ENCODE measurements at regions not wholly inside any gene's neighbourhood (a gene's known extent, or its start where the extent isn't known, plus 50 kb on each side); places are given as distances from the start of the nearest gene placed in this dataset.

DNA sequence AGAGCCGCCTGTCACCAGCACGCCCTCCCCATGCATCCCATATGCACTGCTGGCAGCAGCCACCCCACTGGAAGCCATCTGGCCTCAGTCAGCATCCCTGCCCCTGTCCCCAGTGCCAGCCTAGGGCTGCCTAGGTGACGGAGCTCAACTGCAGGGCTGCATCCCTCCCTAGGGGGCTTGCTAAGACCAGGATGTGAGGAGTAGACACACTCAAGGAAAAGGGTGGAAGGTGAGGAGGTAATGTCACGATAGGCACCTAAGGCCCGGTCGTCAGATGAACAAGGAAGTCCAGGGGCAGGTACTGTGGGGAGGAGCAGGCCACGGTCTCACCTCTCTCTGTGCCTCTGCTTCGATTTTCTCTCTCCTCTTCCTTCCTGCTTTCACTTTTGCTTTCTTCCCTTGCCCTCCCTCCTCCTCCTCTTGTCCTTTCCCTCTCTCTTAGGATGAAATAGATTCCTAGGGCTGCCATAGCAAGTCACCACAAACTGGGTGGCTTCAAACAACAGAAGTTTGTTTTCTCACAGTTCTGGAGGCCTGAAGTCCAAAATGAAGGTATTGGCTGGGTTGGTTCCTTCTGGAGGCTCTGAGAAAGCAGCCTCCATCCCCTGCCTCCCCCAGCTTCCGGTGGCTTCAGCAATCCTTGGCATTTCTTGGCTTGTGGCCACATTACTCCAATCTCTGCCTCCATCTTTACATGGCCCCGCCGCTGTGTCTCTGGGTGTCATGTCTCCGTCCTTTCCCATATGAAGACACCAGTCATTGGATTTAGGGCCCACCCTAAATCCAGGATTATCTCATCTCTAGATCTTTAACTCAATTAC lies 298.3 kb downstream of the SHQ1 start:
- Histone ChIP-seq H3K4me1 (no peaks in the 10 kb centered on the region), H3K27me3 (ENCODE audit: low read depth) (no peaks in the 10 kb centered on the region), H3K4me3 (no peak overlapping the region), H3K9me3 (no peaks in the 10 kb centered on the region), H3K36me3 (replicated peaks) (no peaks in the 10 kb centered on the region)
- no peak for DNase-seq (ENCODE audit: low spot score in 2 of 2)
- in situ Hi-C loops (cut with MboI; ENCODE audit: low sequenced_read_pairs), result no loop called here

- in situ Hi-C loops (cut with MboI; ENCODE audit: low sequenced_read_pairs), result no loop called here
- Histone ChIP-seq H3K27me3 (ENCODE audit: low read depth) (no peaks in the 10 kb centered on the region), H3K36me3 (replicated peaks) (no peaks in the 10 kb centered on the region), H3K4me1 (no peaks in the 10 kb centered on the region), H3K9me3 (no peaks in the 10 kb centered on the region), H3K4me3 (no peak overlapping the region)
- no peak for DNase-seq (ENCODE audit: low spot score in 2 of 2)
These were observed 299.3 kb downstream of the SHQ1 start for GRCh38 chr3:72548981-72549380.

GRCh38 chr3:72548461-72548860 lies 299.8 kb downstream of the SHQ1 start:
- Histone ChIP-seq H3K4me3 (no peak overlapping the region), H3K4me1 (no peaks in the 10 kb centered on the region), H3K9me3 (no peaks in the 10 kb centered on the region), H3K27me3 (ENCODE audit: low read depth) (no peaks in the 10 kb centered on the region), H3K36me3 (replicated peaks) (no peaks in the 10 kb centered on the region)
- in situ Hi-C loops (cut with MboI; ENCODE audit: low sequenced_read_pairs), result no loop called here
- no peak for DNase-seq (ENCODE audit: low spot score in 2 of 2)

DNA sequence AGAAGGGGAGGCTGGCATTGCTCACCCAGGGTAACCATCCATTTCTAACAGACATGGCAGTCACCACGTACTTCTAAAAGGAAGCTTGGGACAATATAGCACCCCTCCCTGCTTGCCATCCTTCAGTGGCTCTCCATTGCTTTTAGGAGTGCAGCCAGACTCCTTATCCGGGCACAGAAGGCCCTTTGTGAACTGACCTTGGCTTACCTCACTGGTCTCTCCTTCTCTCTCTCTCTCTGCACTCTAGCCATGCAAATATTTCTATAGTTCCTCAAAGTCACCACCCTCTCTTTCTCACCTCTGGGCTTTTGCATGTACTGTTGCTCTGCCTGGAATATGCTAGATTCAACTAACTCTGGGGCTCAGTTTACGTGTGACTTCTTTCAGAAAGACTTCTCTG lies 301.1 kb downstream of the SHQ1 start:
- H3K27me3 ChIP-seq (ENCODE audit: low read depth), result no peaks in the 10 kb centered on the region
- no peaks in the 10 kb centered on the region for H3K4me1 ChIP-seq
- no peak for DNase-seq (ENCODE audit: low spot score in 2 of 2)
- H3K4me3 ChIP-seq, result no peak overlapping the region
- no peaks in the 10 kb centered on the region for H3K36me3 ChIP-seq (replicated peaks)
- H3K9me3 ChIP-seq, result no peaks in the 10 kb centered on the region
- in situ Hi-C loops (cut with MboI; ENCODE audit: low sequenced_read_pairs), result no loop called here

DNA sequence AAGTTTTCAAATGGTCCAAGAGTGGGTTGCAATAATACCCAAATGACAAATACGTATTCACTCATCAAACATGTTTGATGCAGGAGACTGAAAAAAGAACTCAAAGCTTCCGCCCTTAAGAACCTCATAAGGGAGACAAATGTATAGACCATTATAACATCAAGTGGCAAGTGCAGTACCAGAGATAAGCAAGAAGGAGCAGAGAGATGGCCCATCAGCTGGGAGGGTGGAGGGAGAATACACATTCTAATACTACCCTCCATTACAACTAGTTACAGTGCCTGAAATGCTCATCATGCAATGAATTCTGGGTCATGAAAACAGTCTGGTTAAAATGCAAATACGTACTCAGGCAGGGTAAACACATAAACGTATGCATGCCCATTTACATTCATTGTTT lies 304.0 kb downstream of the SHQ1 start:
- Histone ChIP-seq H3K9me3 (no peaks in the 10 kb centered on the region), H3K4me1 (no peaks in the 10 kb centered on the region), H3K4me3 (no peak overlapping the region), H3K36me3 (replicated peaks) (no peaks in the 10 kb centered on the region), H3K27me3 (ENCODE audit: low read depth) (no peaks in the 10 kb centered on the region)
- no peak for DNase-seq (ENCODE audit: low spot score in 2 of 2)
- in situ Hi-C loops (cut with MboI; ENCODE audit: low sequenced_read_pairs), result no loop called here

- DNase-seq (ENCODE audit: low spot score in 2 of 2), result no peak
- in situ Hi-C loops (cut with MboI; ENCODE audit: low sequenced_read_pairs), result no loop called here
These were observed 305.0 kb downstream of the SHQ1 start for GRCh38 chr3:72543246-72543645.

DNA sequence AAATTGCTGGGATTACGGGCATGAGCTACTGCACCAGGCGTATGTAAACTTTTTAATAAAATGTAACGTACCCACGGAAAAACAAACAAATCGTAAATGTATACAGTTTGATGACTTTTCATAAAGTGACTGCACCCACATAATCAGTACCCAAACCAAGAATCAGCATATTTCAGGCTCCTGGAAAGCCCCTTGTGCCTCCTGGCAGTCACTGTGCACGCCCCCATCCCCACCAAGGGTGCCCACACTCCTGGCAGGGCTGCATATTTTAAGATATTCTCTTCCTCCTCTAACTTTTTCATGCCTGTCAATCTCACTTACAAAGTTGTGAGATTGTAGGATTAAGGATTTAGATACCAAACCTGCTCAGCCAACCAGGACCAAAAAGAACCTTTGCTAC lies 305.5 kb downstream of the SHQ1 start:
- Histone ChIP-seq H3K9me3 (no peaks in the 10 kb centered on the region), H3K36me3 (replicated peaks) (no peaks in the 10 kb centered on the region), H3K4me3 (no peak overlapping the region), H3K27me3 (ENCODE audit: low read depth) (no peaks in the 10 kb centered on the region), H3K4me1 (no peaks in the 10 kb centered on the region)
- in situ Hi-C loops (cut with MboI; ENCODE audit: low sequenced_read_pairs), result no loop called here
- no peak for DNase-seq (ENCODE audit: low spot score in 2 of 2)

More at GRCh38 chr3:72543246-72543645, 305.0 kb downstream of the SHQ1 start:
- no peaks in the 10 kb centered on the region for H3K27me3 ChIP-seq (ENCODE audit: low read depth)
- H3K36me3 ChIP-seq (replicated peaks), result no peaks in the 10 kb centered on the region
- H3K4me3 ChIP-seq, result no peak overlapping the region
- H3K9me3 ChIP-seq, result no peaks in the 10 kb centered on the region
- no peaks in the 10 kb centered on the region for H3K4me1 ChIP-seq

DNA sequence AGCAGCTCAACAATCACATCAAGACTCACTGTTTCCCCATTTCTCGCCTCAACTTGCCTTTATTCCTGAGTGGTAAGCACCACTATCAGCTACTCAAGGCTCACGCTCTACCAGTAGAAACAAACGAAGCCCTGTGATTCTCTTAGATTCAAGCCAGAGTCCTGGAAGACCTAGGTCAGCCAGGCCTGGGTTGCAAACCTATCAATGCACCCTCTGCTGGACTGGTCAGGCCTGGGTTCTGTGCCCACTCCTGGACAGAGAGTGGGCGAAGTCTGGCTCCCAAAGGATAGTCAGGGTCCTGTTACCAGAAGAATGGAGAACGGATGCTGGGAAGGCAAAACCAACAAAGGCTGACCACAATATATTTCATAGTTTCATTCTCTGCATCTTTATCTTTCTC lies 308.4 kb downstream of the SHQ1 start:
- Histone ChIP-seq H3K9me3 (no peaks in the 10 kb centered on the region), H3K4me1 (no peaks in the 10 kb centered on the region), H3K27me3 (ENCODE audit: low read depth) (no peaks in the 10 kb centered on the region), H3K4me3 (no peak overlapping the region), H3K36me3 (replicated peaks) (no peaks in the 10 kb centered on the region)
- in situ Hi-C loops (cut with MboI; ENCODE audit: low sequenced_read_pairs), result no loop called here
- no peak for DNase-seq (ENCODE audit: low spot score in 2 of 2)

DNA sequence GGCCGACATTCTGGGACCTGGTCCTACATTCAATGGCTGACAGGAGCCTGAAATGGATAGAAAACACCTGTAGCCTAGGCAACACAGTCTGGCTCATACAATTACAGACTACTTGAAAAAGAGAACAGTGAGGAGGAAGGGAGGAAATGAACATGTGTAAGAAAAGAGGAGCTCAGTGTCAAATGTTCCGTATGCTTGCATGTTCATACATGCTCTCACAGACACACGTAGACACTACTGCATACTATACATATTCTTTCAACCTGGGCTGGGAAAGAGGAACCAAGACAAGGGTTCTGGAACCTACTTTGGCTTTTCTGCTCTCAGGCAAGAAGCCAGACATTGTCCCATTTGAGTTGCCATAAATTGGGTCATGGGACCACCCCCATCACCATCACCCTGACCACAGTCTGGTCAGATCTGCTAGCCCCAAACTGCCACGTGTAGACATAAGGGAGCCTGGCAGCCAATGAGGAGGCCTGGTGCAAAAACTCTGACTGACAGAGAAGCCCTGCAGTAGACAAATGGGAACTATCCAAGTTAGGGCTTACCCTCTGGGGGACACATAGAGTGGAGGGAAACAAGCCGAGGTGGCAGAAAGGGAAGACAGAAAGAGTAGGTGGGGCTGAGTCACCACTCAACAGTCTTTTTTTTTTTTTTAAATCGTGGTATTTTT lies 310.0 kb downstream of the SHQ1 start:
- Histone ChIP-seq H3K36me3 (replicated peaks) (no peaks in the 10 kb centered on the region), H3K4me1 (no peaks in the 10 kb centered on the region), H3K27me3 (ENCODE audit: low read depth) (no peaks in the 10 kb centered on the region), H3K9me3 (no peaks in the 10 kb centered on the region), H3K4me3 (no peak overlapping the region)
- in situ Hi-C loops (cut with MboI; ENCODE audit: low sequenced_read_pairs), result no loop called here
- DNase-seq (ENCODE audit: low spot score in 2 of 2), result no peak

DNA sequence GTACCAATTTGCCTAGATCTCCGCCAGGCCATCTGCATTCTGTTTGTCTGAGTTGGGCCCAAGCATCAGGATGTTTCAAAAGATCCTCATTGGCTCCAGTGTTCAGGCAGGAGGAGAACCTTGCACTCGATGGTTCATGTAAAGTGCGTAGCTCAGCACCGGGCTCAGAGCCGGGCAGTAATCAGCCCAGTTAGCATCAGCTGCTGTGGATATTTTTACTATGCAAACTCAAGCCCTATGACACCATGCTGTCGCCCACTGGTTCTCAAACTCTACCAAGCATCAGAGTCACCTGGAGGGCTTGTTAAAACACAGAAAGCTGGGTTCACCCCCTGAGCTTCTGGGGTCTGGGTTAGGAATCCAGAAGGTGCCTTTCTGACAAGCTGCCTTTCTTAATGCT lies 310.8 kb downstream of the SHQ1 start:
- no peaks in the 10 kb centered on the region for H3K4me1 ChIP-seq
- in situ Hi-C loops (cut with MboI; ENCODE audit: low sequenced_read_pairs), result no loop called here
- no peaks in the 10 kb centered on the region for H3K27me3 ChIP-seq (ENCODE audit: low read depth)
- H3K9me3 ChIP-seq, result no peaks in the 10 kb centered on the region
- H3K4me3 ChIP-seq, result no peak overlapping the region
- no peaks in the 10 kb centered on the region for H3K36me3 ChIP-seq (replicated peaks)
- DNase-seq (ENCODE audit: low spot score in 2 of 2), result no peak

- H3K36me3 ChIP-seq (replicated peaks), result no peaks in the 10 kb centered on the region
- no peaks in the 10 kb centered on the region for H3K27me3 ChIP-seq (ENCODE audit: low read depth)
- in situ Hi-C loops (cut with MboI; ENCODE audit: low sequenced_read_pairs), result no loop called here
- no peak for DNase-seq (ENCODE audit: low spot score in 2 of 2)
- H3K4me1 ChIP-seq, result no peaks in the 10 kb centered on the region
- H3K4me3 ChIP-seq, result no peak overlapping the region
- H3K9me3 ChIP-seq, result no peaks in the 10 kb centered on the region
These were observed 311.4 kb downstream of the SHQ1 start for GRCh38 chr3:72536878-72537267.

DNA sequence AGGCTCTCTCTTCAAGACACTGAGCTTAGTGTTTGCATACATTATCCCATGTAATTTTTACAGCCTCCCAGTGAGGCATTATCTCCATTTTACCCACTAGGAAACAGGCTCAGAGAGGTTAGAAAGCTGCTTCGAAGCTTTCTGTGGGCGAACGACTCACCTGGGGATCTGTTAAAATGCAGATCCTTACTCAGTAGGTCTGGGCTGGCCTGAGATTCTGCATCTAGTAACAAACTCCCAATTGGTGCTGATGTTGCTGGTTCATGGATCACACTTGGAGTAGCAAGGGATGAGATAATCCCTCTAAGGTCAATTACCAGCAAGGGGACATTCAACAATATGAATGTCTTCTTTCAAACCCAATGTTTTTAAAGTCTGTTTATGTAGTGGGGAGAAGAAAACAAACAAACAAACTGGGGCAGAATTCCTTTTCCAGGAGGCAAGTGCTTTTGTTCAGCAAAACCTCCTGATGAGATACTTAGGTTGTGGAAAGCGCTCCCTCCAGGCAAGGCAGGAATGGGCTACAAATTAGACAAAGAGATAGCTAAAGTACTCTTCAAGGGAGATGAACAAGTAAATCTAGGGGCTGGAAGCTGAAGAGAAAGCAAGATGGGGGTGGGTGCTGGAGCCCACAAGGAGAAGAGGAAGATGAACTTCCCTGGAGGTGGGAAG lies 311.9 kb downstream of the SHQ1 start:
- no peaks in the 10 kb centered on the region for H3K4me1 ChIP-seq
- H3K4me3 ChIP-seq, result no peak overlapping the region
- no peaks in the 10 kb centered on the region for H3K36me3 ChIP-seq (replicated peaks)
- no peaks in the 10 kb centered on the region for H3K27me3 ChIP-seq (ENCODE audit: low read depth)
- no peak for DNase-seq (ENCODE audit: low spot score in 2 of 2)
- in situ Hi-C loops (cut with MboI; ENCODE audit: low sequenced_read_pairs), result no loop called here
- no peaks in the 10 kb centered on the region for H3K9me3 ChIP-seq

DNA sequence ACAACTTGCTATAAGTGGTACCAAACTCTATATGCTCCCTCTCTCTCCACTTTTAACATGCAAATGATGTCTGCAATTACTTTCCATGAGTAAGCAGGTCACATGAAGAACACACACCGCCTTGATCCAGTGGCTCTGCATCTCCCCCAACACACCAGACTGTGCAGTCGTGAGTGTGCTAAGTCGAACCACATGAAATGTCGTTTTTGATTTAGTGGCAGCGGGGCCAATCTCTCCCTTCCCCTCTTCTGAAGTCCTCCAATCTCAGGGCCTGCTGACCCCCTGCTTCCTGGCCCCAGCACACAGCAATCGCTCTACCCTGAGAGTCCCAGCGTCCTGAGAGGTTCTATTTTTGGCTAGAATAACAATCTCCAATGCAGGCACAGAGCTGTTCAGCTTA lies 312.5 kb downstream of the SHQ1 start:
- Histone ChIP-seq H3K4me3 (no peak overlapping the region), H3K9me3 (no peaks in the 10 kb centered on the region), H3K36me3 (replicated peaks) (no peaks in the 10 kb centered on the region), H3K27me3 (ENCODE audit: low read depth) (no peaks in the 10 kb centered on the region), H3K4me1 (no peaks in the 10 kb centered on the region)
- in situ Hi-C loops (cut with MboI; ENCODE audit: low sequenced_read_pairs), result no loop called here
- DNase-seq (ENCODE audit: low spot score in 2 of 2), result no peak
